CD4-positive, alpha-beta T cell (primary cell): ENCODE measurements at regions not wholly inside any gene's neighbourhood (a gene's known extent, or its start where the extent isn't known, plus 50 kb on each side); places are given as distances from the start of the nearest gene placed in this dataset.

Experiments used
- ATAC-seq: fragments of 200-7000 bp; cut with Tn5 transposase; one replicate; pipeline ENCODE4 v1.10.0; 2022; ENCODE audit warnings: mild to moderate bottlenecking; ENCODE audit not compliant: poor library complexity
- CTCF ChIA-PET: fragments of 350-600 bp; sonication (Branson Sonifier 250); formaldehyde crosslinking; loops from one replicate; lab custom pipeline; 2021; ENCODE audit warnings: antibody characterized with exemption, inconsistent platforms; lab: Charles Lee
- POLR2A ChIA-PET: fragments of 350-600 bp; sonication (Branson Sonifier 250); formaldehyde crosslinking; loops from one replicate; lab custom pipeline; 2021; ENCODE audit warnings: antibody characterized with exemption, inconsistent platforms; lab: Charles Lee
- DNase-seq, 14 experiments: peaks; one replicate each; pipeline ENCODE4 v3.0.0-alpha.2; 2013 to 2020; ENCODE audit warnings: mixed read lengths in 2 of 14
- H3K27ac ChIP-seq, 2 donors: one replicate each; pipeline versions ENCODE4 v1.5.1 to v1.7.0; 2013; ENCODE audit warnings: low read length in 2 of 2, low read depth in 1 of 2, mild to moderate bottlenecking in 1 of 2
- H3K27me3 ChIP-seq, 2 experiments: 1 replicate in 1 of 2; 2 replicates in 1 of 2; pipeline versions ENCODE4 v1.6.1 to v1.7.0; 2013; ENCODE audit warnings: low read length in 2 of 2, control low read depth in 1 of 2, mild to moderate bottlenecking in 1 of 2, moderate library complexity in 1 of 2; ENCODE audit not compliant: insufficient read depth in 2 of 2, control insufficient read depth in 1 of 2
- H3K36me3 ChIP-seq: one replicate; pipeline ENCODE4 v1.6.1; 2013; ENCODE audit warnings: low read length, control low read depth; ENCODE audit not compliant: insufficient read depth
- H3K4me1 ChIP-seq: one replicate; pipeline ENCODE4 v1.6.1; 2013; ENCODE audit warnings: low read length, control low read depth; ENCODE audit not compliant: insufficient read depth
- H3K4me3 ChIP-seq: one replicate; pipeline ENCODE4 v1.5.1; 2013; ENCODE audit warnings: mild to moderate bottlenecking, low read length, moderate library complexity
- H3K9me3 ChIP-seq, 2 experiments: 1 replicate in 1 of 2; 2 replicates in 1 of 2; pipeline versions ENCODE4 v1.6.1 to v1.7.0; 2013; ENCODE audit warnings: low read length in 2 of 2, mild to moderate bottlenecking in 2 of 2, control low read depth in 1 of 2, moderate library complexity in 1 of 2; ENCODE audit not compliant: control insufficient read depth in 1 of 2, insufficient read depth in 1 of 2
- H3K27ac Mint-ChIP-seq: one replicate; pipeline ENCODE4 v1.8.0; 2020; ENCODE audit warnings: mixed read lengths
- H3K27me3 Mint-ChIP-seq: one replicate; pipeline ENCODE4 v1.8.0; 2021; ENCODE audit warnings: mixed read lengths
- H3K36me3 Mint-ChIP-seq: one replicate; pipeline ENCODE4 v1.8.0; 2021; ENCODE audit warnings: low read depth, mixed read lengths
- H3K4me1 Mint-ChIP-seq: one replicate; pipeline ENCODE4 v1.8.0; 2021; ENCODE audit warnings: low read depth, mixed read lengths
- H3K4me3 Mint-ChIP-seq: one replicate; pipeline ENCODE4 v1.8.0; 2020; ENCODE audit warnings: mild to moderate bottlenecking, mixed read lengths
- H3K9me3 Mint-ChIP-seq: one replicate; pipeline ENCODE4 v1.8.0; 2020; ENCODE audit warnings: mixed read lengths
- intact Hi-C, 2 experiments: fragments of 100-400 bp; cut with DNase I in 1 of 2; cut with micrococcal nuclease in 1 of 2; formaldehyde crosslinking; loops; one replicate each; pipeline versions ENCODE4 v1.15.1 to v1.9.0; 2023 to 2025; cut with DNase I, micrococcal nuclease
- TF ChIP-seq, protein P1 (sequence below): fragments of 200-600 bp; IDR thresholded peaks from one replicate; pipeline ENCODE4 v1.8.0; 2022; ENCODE audit warnings: antibody characterized with exemption, mild to moderate bottlenecking

DNA sequence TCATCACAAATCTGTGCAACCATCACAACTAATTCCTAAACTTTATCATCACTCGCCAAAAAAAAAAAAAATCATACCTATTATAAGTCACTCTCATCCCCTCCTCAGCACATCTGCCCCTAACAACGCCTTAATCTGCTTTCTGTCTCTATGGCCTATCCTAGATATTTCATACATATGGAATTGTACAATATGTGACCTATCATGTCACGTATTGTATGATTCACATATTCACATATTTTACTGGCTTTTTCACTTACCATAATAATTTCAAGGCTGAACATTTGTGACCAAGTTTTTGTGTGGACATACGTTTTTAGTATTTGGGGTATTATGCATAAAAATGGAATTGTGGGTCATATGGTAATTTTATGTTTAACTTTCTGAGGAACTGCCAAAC is 400.7 kb downstream of the DAD1 start:
- Mint-ChIP-seq H3K4me1 (no peaks in the 10 kb centered on the region), H3K4me3 (no peak overlapping the region), H3K27me3 (no peaks in the 10 kb centered on the region), H3K27ac (no peak overlapping the region), H3K9me3 (no peaks in the 10 kb centered on the region), H3K36me3 (no peaks in the 10 kb centered on the region)
- H3K27me3 ChIP-seq: no peaks in the 10 kb centered on the region
- intact Hi-C loops: no loop called here
- POLR2A ChIA-PET: no interaction called here
- no peak for ATAC-seq
- H3K4me1 ChIP-seq: no peaks in the 10 kb centered on the region
- no peak for DNase-seq
- H3K27ac ChIP-seq: no peak overlapping the region
- no peaks in the 10 kb centered on the region for H3K9me3 ChIP-seq
- no peaks in the 10 kb centered on the region for H3K36me3 ChIP-seq
- TF ChIP-seq, protein P1, sequence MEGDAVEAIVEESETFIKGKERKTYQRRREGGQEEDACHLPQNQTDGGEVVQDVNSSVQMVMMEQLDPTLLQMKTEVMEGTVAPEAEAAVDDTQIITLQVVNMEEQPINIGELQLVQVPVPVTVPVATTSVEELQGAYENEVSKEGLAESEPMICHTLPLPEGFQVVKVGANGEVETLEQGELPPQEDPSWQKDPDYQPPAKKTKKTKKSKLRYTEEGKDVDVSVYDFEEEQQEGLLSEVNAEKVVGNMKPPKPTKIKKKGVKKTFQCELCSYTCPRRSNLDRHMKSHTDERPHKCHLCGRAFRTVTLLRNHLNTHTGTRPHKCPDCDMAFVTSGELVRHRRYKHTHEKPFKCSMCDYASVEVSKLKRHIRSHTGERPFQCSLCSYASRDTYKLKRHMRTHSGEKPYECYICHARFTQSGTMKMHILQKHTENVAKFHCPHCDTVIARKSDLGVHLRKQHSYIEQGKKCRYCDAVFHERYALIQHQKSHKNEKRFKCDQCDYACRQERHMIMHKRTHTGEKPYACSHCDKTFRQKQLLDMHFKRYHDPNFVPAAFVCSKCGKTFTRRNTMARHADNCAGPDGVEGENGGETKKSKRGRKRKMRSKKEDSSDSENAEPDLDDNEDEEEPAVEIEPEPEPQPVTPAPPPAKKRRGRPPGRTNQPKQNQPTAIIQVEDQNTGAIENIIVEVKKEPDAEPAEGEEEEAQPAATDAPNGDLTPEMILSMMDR: no peak
- CTCF ChIA-PET: no interaction called here
- no peak overlapping the region for H3K4me3 ChIP-seq

DNA sequence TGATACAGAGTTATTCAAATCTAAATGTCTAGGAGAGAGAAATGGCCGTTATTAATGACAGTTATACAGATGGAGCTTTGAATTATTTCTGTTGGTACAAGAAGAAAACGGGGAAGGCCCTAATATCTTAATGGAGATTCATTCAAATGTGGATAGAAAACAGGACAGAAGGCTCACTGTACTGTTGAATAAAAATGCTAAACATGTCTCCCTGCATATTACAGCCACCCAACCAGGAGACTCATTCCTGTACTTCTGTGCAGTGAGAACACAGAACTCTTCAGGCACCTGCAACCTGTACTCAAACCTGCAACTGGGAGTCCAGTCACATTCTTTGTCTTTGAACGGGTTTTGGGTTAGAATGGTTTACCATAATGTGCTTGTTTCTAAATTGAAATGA is 403.2 kb downstream of the DAD1 start:
- H3K27me3 ChIP-seq: no peaks in the 10 kb centered on the region
- H3K4me3 ChIP-seq: no peak overlapping the region
- TF ChIP-seq, protein P1: no peak
- ATAC-seq (no peak), DNase-seq (no peak)
- Mint-ChIP-seq H3K27me3 (no peaks in the 10 kb centered on the region), H3K4me1 (no peaks in the 10 kb centered on the region), H3K4me3 (no peak overlapping the region), H3K27ac (no peak overlapping the region), H3K9me3 (no peaks in the 10 kb centered on the region), H3K36me3 (no peaks in the 10 kb centered on the region)
- POLR2A ChIA-PET: no interaction called here
- CTCF ChIA-PET: no interaction called here
- intact Hi-C loops: no loop called here
- no peaks in the 10 kb centered on the region for H3K4me1 ChIP-seq
- H3K27ac ChIP-seq: no peak overlapping the region
- H3K9me3 ChIP-seq: no peaks in the 10 kb centered on the region
- H3K36me3 ChIP-seq: no peaks in the 10 kb centered on the region

DNA sequence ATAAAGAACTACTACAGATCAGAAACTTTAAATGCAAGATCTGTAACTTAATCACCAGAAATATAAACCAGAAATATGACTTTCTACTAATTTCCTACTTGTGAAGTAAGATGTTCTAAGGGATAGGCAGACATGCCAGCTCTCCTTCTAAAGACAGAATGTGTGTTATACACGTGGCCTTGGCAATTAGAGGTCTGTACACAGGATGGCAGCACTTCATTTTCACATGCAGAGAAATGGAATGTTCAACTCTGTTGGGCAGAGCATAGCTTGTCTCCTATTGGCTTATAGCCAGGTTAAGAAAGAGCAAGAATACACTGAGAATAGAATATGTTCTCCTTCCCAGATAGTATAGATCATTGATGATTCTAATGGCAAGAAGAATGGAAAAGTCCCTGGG is 403.8 kb downstream of the DAD1 start:
- Mint-ChIP-seq H3K27me3 (no peaks in the 10 kb centered on the region), H3K27ac (no peak overlapping the region), H3K9me3 (no peaks in the 10 kb centered on the region), H3K4me1 (no peaks in the 10 kb centered on the region), H3K36me3 (no peaks in the 10 kb centered on the region), H3K4me3 (no peak overlapping the region)
- Histone ChIP-seq H3K9me3 (no peaks in the 10 kb centered on the region), H3K27ac (no peak overlapping the region), H3K36me3 (no peaks in the 10 kb centered on the region), H3K4me1 (no peaks in the 10 kb centered on the region), H3K27me3 (no peaks in the 10 kb centered on the region), H3K4me3 (no peak overlapping the region)
- ATAC-seq: no peak
- POLR2A ChIA-PET: no interaction called here
- CTCF ChIA-PET: no interaction called here
- TF ChIP-seq, protein P1: no peak
- no peak for DNase-seq
- intact Hi-C loops: no loop called here
